ENCODE measurements at regions not wholly inside any gene's neighbourhood (a gene's known extent, or its start where the extent isn't known, plus 50 kb on each side); places are given as distances from the start of the nearest gene placed in this dataset.

GRCh38 chr7:97454636-97455035 lies 277.2 kb upstream of the TAC1 start:
- H3K27ac ChIP-seq = no peak overlapping the region
- H3K27me3 ChIP-seq (replicated peaks) = no peaks in the 10 kb centered on the region
- no peak for TF ChIP-seq CTCF (IDR thresholded peaks at IDR 0.05; ENCODE audit: low read depth, low read length, missing control alignments)
- no peak for DNase-seq
- H3K4me3 ChIP-seq (ENCODE audit: low read depth, low read length) = no peak overlapping the region
- in situ Hi-C loops (cut with HindIII; ENCODE audit: low pct_ligation_motif_present, low sequenced_read_pairs) = no loop called here
- no peaks in the 10 kb centered on the region for H3K36me3 ChIP-seq (replicated peaks)

GRCh38 chr7:97457054-97457453 lies 274.8 kb upstream of the TAC1 start:
- Histone ChIP-seq H3K4me3 (ENCODE audit: low read depth, low read length) (no peak overlapping the region), H3K36me3 (replicated peaks) (no peaks in the 10 kb centered on the region), H3K27me3 (replicated peaks) (no peaks in the 10 kb centered on the region), H3K27ac (no peak overlapping the region)
- no peak for DNase-seq
- no peak for TF ChIP-seq CTCF (IDR thresholded peaks at IDR 0.05; ENCODE audit: low read depth, low read length, missing control alignments)
- in situ Hi-C loops (cut with HindIII; ENCODE audit: low pct_ligation_motif_present, low sequenced_read_pairs) = no loop called here

- in situ Hi-C loops (cut with HindIII; ENCODE audit: low pct_ligation_motif_present, low sequenced_read_pairs) = no loop called here
- no peak overlapping the region for H3K4me3 ChIP-seq (ENCODE audit: low read depth, low read length)
- H3K36me3 ChIP-seq (replicated peaks) = no peaks in the 10 kb centered on the region
- H3K27ac ChIP-seq = no peak overlapping the region
- H3K27me3 ChIP-seq (replicated peaks) = no peaks in the 10 kb centered on the region
- no peak for TF ChIP-seq CTCF (IDR thresholded peaks at IDR 0.05; ENCODE audit: low read depth, low read length, missing control alignments)
- no peak for DNase-seq
Observed at GRCh38 chr7:97460433-97460832, 271.5 kb upstream of the TAC1 start.

- TF ChIP-seq CTCF (IDR thresholded peaks at IDR 0.05; ENCODE audit: low read depth, low read length, missing control alignments) = no peak
- Histone ChIP-seq H3K4me3 (ENCODE audit: low read depth, low read length) (no peak overlapping the region), H3K27me3 (replicated peaks) (no peaks in the 10 kb centered on the region), H3K36me3 (replicated peaks) (no peaks in the 10 kb centered on the region), H3K27ac (no peak overlapping the region)
- no peak for DNase-seq
- in situ Hi-C loops (cut with HindIII; ENCODE audit: low pct_ligation_motif_present, low sequenced_read_pairs) = no loop called here
Observed at GRCh38 chr7:97461596-97461995, 270.3 kb upstream of the TAC1 start.

- Histone ChIP-seq H3K27me3 (replicated peaks) (no peaks in the 10 kb centered on the region), H3K4me3 (ENCODE audit: low read depth, low read length) (no peak overlapping the region), H3K36me3 (replicated peaks) (no peaks in the 10 kb centered on the region), H3K27ac (no peak overlapping the region)
- TF ChIP-seq CTCF (IDR thresholded peaks at IDR 0.05; ENCODE audit: low read depth, low read length, missing control alignments) = no peak
- in situ Hi-C loops (cut with HindIII; ENCODE audit: low pct_ligation_motif_present, low sequenced_read_pairs) = no loop called here
- no peak for DNase-seq
Observed at GRCh38 chr7:97466071-97466470, 265.8 kb upstream of the TAC1 start.

GRCh38 chr7:97466999-97467740 lies 264.7 kb upstream of the TAC1 start:
- no peak overlapping the region for H3K4me3 ChIP-seq (ENCODE audit: low read depth, low read length)
- no peak for DNase-seq
- no peaks in the 10 kb centered on the region for H3K27me3 ChIP-seq (replicated peaks)
- TF ChIP-seq CTCF (IDR thresholded peaks at IDR 0.05; ENCODE audit: low read depth, low read length, missing control alignments) = no peak
- no peaks in the 10 kb centered on the region for H3K36me3 ChIP-seq (replicated peaks)
- in situ Hi-C loops (cut with HindIII; ENCODE audit: low pct_ligation_motif_present, low sequenced_read_pairs) = no loop called here
- H3K27ac ChIP-seq = no peak overlapping the region

Data from brain microvascular endothelial cell (primary cell).